ENCODE measurements at regions not wholly inside any gene's neighbourhood (a gene's known extent, or its start where the extent isn't known, plus 50 kb on each side); places are given as distances from the start of the nearest gene placed in this dataset.

DNA sequence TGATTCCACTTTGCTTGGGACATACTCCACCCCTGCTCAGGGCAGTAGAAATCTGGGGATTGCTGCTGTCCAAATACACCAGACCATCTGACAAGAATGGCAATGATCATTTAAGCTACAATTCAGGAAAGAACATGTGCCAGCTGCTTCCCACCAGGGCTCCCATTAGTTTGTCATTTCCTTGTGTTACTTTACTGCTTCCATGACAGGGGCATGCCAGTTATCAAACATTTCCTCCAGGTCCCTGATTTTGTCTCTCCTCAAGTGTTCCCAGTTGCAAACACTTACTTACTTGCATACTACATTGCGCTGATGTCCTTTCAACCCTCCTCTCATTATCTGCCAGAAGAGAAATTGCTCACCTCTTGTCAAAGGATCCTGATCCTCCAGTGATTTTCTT lies 474.5 kb upstream of the DCC start:
- Histone ChIP-seq H3K27me3 (no peaks in the 10 kb centered on the region), H3K4me1 (no peaks in the 10 kb centered on the region), H3K9me3 (no peaks in the 10 kb centered on the region), H3K36me3 (no peaks in the 10 kb centered on the region), H3K4me3 (no peak overlapping the region), H3K27ac (no peak overlapping the region)
- no peak for DNase-seq
- TF ChIP-seq, protein P1, sequence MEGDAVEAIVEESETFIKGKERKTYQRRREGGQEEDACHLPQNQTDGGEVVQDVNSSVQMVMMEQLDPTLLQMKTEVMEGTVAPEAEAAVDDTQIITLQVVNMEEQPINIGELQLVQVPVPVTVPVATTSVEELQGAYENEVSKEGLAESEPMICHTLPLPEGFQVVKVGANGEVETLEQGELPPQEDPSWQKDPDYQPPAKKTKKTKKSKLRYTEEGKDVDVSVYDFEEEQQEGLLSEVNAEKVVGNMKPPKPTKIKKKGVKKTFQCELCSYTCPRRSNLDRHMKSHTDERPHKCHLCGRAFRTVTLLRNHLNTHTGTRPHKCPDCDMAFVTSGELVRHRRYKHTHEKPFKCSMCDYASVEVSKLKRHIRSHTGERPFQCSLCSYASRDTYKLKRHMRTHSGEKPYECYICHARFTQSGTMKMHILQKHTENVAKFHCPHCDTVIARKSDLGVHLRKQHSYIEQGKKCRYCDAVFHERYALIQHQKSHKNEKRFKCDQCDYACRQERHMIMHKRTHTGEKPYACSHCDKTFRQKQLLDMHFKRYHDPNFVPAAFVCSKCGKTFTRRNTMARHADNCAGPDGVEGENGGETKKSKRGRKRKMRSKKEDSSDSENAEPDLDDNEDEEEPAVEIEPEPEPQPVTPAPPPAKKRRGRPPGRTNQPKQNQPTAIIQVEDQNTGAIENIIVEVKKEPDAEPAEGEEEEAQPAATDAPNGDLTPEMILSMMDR (IDR thresholded peaks at IDR 0.05), result no peak
- TF ChIP-seq POLR2A (IDR thresholded peaks at IDR 0.05), result no peak

DNA sequence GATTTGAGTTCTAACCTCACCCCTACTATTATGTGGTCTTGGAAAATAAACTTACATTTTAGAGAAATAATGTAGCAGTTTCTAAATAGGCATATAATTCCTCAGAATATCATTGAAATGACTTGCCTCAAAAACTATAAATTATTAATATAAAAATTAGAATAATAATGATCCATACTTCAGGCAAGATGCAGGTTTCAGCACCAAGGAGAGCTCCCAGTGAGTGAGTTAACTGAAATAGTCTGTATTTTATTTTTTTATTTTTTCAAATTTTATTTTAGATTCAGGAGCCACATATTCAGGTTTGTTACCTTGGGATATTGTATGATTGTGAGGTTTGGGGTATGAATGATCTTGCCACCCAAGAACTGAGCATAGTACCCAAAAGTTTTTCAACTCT lies 472.2 kb upstream of the DCC start:
- no peak overlapping the region for H3K27ac ChIP-seq
- no peaks in the 10 kb centered on the region for H3K4me1 ChIP-seq
- no peaks in the 10 kb centered on the region for H3K27me3 ChIP-seq
- H3K9me3 ChIP-seq, result no peaks in the 10 kb centered on the region
- H3K36me3 ChIP-seq, result no peaks in the 10 kb centered on the region
- no peak for DNase-seq
- no peak overlapping the region for H3K4me3 ChIP-seq
- TF ChIP-seq, protein P1 (IDR thresholded peaks at IDR 0.05), result no peak
- TF ChIP-seq POLR2A (IDR thresholded peaks at IDR 0.05), result no peak

DNA sequence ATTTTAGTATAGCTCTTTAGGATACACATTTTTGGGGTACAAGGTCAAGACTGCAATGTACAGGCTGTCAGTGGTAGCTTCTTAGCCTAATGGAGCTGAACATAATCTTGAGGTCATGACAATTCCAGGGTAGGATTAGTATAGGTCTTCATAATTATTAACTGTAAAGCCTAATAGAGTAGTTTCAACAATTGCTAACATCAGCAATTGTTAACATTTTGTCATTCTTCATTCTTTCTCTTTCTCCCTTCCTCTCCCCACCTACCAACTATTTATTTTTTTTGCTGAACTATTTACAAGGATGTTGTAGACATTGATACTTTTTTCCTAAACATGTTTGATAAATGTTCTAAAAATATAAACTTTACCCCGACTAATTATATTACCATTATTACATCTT lies 461.3 kb upstream of the DCC start:
- no peak for DNase-seq
- H3K4me3 ChIP-seq, result no peak overlapping the region
- TF ChIP-seq, protein P1 (IDR thresholded peaks at IDR 0.05), result no peak
- TF ChIP-seq POLR2A (IDR thresholded peaks at IDR 0.05), result no peak
- no peak overlapping the region for H3K27ac ChIP-seq
- no peaks in the 10 kb centered on the region for H3K27me3 ChIP-seq
- no peaks in the 10 kb centered on the region for H3K4me1 ChIP-seq
- H3K9me3 ChIP-seq, result no peaks in the 10 kb centered on the region
- H3K36me3 ChIP-seq, result no peaks in the 10 kb centered on the region

DNA sequence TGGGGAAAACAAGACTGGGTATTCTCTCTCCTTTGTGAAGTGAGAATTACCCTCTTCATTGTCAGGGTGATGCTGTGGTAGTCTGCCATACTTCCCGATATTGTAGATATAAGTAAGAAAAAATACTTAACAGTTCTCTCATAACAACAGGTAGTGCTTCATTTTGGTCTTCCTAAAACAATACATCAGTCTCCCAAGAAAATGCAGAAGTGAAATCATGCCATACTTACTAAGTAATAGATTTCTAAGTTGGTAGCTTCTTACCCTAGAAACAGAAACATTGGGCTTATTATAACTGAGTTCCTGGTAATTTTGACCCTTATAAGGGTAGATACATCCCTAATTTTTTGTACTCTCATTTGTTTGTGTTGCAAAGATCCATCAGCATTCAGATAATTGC lies 460.7 kb upstream of the DCC start:
- no peaks in the 10 kb centered on the region for H3K4me1 ChIP-seq
- no peaks in the 10 kb centered on the region for H3K27me3 ChIP-seq
- H3K9me3 ChIP-seq, result no peaks in the 10 kb centered on the region
- no peak for TF ChIP-seq POLR2A (IDR thresholded peaks at IDR 0.05)
- DNase-seq, result no peak
- no peak overlapping the region for H3K4me3 ChIP-seq
- H3K36me3 ChIP-seq, result no peaks in the 10 kb centered on the region
- no peak overlapping the region for H3K27ac ChIP-seq

DNA sequence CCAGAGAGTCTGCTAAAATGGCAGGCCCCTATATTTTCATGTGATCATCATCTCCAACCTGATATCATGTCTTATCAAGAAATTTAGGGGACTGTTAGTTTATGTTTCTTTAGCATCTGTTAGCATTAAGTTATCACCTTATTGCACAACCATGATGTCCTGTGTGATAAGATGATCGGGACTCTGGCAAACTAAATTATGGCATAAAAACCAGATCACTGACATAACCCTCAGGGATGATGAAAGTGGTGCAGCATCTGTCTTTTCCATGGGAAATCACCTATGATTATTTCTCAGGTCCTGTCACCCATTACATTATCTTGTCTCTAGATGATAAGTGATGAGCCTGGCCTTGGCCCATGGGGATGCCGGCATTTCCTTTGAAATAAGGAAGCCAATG lies 458.6 kb upstream of the DCC start:
- TF ChIP-seq POLR2A (IDR thresholded peaks at IDR 0.05), result no peak
- TF ChIP-seq, protein P1 (IDR thresholded peaks at IDR 0.05), result no peak
- DNase-seq, result no peak
- no peaks in the 10 kb centered on the region for H3K9me3 ChIP-seq
- H3K27ac ChIP-seq, result no peak overlapping the region
- H3K27me3 ChIP-seq, result no peaks in the 10 kb centered on the region
- H3K4me1 ChIP-seq, result no peaks in the 10 kb centered on the region
- H3K36me3 ChIP-seq, result no peaks in the 10 kb centered on the region
- no peak overlapping the region for H3K4me3 ChIP-seq

DNA sequence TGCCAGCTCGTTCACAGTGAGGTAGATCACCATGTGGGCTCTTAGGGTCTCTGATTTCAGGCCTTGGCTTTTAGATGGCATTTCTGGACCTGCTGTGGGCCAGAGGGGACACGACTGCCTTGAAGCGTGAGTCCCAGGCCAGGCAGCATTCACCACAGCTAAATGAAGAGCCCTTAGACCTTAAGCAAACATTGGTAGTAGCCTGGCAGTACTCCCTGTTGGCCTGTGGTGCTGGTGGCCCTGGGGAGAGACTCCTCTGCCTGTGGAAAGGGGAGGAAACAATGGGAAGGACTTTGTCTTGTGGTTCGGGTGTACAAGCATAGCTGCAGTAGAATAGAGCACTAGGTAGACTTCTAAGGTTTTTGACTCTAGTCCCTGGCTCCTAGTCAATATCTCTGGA lies 456.0 kb upstream of the DCC start:
- no peaks in the 10 kb centered on the region for H3K4me1 ChIP-seq

More for the DNA sequence above, 456.0 kb upstream of the DCC start:
- Histone ChIP-seq H3K27me3 (no peaks in the 10 kb centered on the region), H3K9me3 (no peaks in the 10 kb centered on the region), H3K4me3 (no peak overlapping the region), H3K27ac (no peak overlapping the region), H3K36me3 (no peaks in the 10 kb centered on the region)
- no peak for DNase-seq
- TF ChIP-seq, protein P1 (IDR thresholded peaks at IDR 0.05), result no peak
- TF ChIP-seq POLR2A (IDR thresholded peaks at IDR 0.05), result no peak
